CD1c-positive myeloid dendritic cell (primary cell): ENCODE measurements at regions not wholly inside any gene's neighbourhood (a gene's known extent, or its start where the extent isn't known, plus 50 kb on each side); places are given as distances from the start of the nearest gene placed in this dataset.

Experiments used
- DNase-seq: peaks from one replicate; pipeline ENCODE4 v3.0.0-alpha.2; 2016; ENCODE audit errors: extremely low spot score

DNA sequence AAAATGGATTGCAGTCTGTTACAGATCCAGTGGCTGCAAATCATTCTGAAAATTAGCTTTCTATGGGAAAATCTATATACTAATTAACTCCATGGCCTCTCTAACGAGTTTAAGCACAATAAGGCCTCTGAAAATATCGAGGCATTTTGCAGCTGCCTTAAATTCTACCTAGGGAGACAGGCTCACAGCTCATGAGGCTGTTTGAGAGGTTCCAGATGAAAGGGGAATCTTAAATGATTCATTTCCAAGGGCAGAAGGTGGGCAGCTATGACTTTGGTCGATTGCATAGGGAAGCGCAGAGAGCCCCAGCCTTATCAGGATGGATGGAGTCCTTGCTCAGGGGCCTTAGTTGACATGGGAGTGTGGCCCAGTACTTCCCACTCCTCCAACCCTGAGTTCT is 216.8 kb upstream of the POU3F1 start:
- no peak for DNase-seq

DNA sequence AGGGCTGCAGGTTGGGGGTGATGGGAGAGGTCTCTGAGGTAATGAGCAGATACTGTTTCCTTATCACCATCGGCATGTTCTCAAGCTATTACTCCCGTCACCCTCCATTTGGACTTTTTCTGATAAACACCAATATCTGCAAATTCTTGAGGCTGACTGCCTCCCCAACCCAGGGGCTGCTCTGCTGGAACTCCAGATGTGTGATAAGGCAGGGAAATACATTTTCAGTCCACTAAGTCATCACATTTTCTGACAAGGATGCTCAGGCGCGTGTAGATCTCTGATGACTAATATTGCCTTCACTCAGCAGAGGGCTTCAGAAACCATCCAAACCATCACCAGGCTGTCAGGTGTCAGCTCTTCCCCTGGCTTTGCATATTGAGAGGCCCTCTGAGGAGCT is 215.0 kb upstream of the POU3F1 start:
- DNase-seq: no peak

DNA sequence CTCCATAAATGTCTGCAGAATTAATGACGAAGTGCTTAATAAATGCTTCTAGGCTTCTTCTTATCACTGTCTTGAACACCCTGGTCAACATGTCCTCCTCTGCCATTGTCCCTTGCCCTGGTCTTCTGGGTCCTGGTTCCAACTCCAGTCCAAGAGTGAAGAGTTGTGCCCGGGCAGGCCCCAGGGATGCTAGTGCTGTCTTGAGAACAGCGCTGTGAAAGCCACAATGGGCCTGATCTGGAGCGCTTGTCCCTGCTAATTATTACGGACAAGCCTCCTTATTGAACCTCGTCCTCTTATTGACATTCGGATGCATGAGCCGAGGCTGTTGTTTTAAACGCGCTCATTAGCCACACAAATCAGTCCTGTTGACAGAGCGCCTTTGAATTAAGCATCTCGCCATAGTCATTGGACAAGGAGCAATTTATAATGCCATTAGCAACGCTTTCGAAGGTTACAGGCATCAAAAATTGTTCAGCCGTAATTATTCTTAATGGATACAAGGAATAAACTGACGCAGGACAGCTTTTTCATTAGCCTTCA is 211.6 kb upstream of the POU3F1 start:
- DNase-seq: no peak

DNA sequence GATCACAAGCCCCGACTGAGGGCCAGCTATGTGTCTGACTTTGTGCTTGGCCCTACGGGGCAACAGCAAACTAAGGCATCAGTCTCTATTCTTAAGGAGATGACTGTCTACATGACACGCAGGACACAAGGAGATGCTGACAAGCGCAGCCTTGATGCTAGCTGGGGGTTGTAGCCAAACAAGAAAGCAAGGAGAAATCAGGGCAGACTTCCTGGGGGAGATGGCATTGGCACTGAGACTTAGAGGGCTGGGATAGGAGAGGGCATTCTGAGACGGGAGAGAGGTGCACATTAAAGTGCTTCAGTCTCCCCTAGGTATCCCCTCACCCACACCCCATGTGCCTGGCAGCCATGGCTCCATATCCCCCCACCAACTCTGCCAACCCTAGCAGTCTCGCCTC is 210.8 kb upstream of the POU3F1 start:
- no peak for DNase-seq

DNA sequence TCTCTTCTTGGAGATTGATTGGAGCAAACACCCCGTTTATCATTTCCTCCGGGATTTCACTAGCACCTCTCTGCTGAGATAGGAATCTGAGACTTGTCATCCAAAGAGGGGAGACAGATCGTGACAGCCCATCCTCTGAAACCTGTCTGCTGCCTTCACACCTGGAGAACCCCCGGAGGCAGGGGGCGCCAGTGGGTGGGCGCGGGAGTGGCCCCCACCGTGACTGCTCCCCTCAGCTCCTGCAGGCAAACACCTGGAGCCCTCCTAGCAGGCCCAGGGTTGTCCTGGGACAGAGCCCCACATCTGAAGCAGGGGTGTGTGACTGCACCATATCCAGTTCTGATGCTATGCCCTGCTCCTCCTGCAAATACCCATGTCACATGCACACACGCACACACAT is 209.5 kb upstream of the POU3F1 start:
- no peak for DNase-seq

DNA sequence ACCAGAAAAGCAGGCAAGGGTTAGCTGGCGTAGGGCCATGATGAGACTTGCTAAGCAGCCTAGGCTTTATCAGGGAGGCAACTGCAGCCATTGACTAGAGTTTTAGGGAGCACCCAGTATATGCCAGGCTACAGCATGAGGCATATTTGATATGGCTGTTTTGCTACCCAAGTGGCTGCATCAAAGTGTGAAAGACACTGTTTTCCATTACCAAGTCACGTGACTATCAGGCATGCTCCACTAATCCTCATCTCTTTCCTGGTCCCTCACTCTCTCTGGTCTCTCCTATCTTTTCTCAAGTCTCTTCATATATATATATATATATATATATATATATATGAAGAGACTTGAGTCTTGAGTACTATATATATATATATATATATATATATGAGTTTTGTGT is 206.7 kb upstream of the POU3F1 start:
- no peak for DNase-seq

DNA sequence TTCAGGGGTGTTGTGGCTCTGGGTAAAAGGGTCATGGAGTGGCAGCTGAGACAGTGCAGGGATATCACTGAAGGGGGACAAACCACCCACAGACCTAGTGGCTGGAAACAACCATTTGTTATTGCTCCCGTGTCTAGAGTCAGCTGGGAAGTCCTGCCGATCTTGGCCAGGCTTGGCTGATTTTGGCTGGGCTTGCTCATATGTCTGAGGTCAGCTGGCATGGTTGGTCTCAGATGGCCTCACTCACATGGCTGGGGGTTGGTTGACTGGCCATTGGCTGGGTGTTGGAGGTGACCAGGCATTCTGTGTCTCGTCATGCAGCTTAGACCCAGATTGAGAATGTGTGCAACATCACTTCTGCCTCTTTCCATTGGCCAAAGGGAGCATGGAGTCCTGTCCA is 203.8 kb upstream of the POU3F1 start:
- DNase-seq: no peak

DNA sequence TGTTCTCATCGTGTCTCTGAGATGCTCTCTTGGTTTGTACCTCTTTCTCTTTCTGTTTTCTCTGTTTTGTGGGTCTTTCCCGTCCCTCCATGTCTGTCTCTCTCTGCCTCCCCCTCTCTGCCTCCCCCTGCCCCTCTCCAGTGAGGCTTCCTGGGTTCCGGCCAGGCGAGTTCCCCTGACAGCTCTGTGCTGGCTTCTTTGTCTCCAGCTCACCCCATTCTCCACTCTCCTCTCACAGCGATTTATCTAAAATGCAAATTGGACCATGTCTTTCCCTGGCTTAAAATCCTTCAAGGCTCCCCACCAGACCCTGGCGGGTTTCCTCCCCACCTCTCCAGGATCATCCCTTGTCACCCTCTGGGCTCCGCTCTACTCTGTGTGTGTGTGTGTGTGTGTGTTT is 202.4 kb upstream of the POU3F1 start:
- DNase-seq: no peak

DNA sequence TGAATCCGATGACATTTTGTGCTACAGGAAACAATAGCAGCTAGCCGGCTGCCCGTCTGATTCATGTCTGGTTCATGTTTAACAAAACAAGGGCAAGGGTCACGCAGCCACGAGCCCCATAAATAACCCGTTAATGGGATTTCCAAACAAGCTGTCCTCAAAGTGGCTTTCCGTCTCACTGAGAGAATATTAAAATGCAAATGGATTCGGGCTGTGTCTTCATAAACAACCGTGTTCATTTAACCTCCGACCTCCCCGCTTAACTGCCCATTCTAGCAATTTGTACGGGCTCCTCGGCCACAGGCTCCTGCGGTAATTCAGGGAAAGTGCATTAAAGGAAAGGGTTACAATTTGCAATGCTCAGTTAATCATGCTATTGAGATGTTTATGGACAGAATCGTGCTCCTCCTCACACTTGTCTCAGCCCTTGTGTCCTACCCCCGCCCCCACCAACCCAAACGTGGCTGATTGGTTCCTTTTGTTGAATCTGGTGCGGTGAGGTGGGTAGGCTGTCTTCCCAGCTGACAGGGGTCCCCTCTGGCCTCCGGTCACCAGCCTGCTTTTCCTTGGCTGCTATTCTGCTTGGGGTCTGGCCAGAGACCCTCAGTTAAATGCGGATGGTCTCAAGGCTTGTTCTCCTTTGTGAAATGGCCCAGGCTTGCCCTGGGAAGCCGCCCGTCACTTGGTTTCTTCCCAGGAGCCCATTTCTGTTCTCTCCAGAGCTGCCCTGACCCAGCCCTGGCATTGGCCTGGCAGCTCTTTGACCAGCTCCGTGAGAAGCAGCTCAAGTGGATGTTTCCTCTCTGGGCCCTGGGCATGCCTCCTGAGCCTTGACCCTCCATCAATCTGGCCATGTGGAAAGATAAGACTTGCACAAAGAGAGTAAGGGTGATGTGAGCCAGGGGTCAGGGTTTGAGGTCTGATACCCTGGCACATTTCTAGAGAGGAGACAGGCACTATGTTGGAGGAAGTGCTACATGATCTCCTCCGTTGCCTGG is 200.7 kb upstream of the POU3F1 start:
- no peak for DNase-seq

DNA sequence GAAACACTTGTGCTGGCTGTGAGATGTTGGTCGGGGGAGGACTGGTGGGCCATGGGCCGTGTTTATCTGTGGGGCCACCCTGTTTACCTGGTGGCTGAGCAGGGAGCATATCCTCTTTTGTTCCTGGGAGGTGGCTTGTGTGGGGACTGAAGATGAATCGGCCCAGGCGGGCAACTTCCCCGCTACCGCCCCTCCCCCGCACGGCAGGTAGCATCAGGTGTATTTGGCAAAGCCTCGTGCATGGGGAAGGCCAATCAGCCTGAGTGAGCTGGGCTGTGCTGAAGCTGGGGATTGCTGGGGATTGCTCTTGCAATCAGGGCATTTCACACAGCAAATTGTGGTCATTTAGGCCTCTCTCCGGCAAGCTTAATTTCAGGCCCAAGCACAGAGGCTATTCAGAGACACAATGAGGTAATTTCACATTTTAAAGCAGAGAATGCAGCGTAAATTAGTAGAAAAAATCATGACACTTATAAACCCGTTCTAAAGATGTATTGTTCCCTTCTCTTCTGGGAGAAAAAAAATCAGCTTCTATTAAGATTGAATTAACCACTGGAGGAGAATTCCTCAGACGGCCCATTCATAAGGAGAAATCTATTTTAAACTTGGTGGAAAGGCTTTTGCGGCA is 197.7 kb upstream of the POU3F1 start:
- DNase-seq: no peak

DNA sequence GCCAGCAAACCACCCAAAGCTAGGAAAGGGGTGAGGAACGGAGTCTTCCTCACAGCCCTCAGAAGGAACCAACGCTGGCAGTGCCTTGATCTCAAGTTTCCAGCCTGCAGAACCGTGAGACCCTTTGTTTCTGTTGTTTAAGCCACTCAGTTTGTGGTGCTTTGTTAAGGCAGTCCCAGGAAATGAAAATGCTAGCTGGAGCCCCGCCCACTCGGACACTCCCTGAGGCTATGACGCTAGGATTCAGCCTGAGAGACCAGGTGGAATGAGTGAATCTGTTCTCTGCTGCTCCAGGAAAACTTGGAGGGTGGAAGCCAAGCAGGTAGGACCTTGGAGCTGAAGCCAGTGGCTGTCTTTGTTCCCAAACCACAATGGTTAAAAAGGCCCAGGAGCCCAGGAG is 196.5 kb upstream of the POU3F1 start:
- DNase-seq: no peak

DNA sequence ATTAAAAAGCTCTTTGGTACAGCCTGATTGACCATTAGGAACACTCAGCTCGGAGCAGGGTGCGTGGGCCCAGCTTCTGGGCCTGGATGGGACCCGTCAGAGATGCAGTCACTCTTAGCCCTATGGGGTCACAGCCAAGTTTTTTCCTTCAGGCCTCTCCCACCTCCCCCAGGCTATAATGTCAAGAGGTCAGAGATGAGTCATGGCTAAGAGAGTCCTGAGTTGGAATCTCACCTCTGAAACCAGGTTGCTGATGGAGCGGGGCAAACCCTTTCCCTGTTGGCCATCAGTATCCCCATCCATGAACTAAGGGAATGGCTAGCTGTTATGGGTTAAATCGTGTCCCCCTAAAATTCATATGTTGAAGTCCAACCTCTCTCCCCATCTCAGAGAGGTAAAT is 195.9 kb upstream of the POU3F1 start:
- DNase-seq: no peak

DNA sequence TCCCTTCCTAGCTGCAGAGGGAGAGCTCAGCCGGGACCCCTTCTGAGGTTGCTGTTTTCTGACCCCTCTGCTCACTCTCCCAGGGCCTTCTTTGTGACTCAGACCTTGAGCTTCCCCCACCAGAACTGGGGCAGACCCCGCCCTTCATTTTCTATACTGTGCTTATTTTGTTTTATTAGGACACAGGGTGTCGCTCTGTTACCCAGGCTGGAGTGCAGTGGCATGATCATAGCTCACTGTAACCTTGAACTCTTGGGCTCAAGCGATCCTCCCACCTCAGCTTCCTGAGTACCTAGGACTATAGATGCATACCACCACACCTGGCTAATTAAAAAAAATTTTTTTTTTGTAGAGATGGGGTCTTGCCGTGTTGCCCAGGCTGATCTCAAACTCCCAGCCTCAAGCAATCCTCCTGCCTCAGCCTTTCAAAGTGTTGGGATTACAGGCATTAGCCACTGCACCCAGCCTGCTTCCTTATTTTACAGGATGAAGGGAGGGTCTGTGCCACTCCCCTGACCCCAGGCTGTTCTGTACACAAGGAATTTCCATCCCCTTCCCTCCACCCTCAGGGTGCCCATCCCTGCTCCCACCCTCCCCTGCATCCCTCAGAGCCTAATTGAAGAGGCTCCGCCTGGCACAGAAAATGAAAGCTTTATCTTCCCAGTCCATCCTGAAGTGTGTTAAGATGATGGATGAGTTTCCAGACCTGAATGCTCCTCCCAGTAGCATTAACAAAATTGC is 195.2 kb upstream of the POU3F1 start:
- DNase-seq: no peak

DNA sequence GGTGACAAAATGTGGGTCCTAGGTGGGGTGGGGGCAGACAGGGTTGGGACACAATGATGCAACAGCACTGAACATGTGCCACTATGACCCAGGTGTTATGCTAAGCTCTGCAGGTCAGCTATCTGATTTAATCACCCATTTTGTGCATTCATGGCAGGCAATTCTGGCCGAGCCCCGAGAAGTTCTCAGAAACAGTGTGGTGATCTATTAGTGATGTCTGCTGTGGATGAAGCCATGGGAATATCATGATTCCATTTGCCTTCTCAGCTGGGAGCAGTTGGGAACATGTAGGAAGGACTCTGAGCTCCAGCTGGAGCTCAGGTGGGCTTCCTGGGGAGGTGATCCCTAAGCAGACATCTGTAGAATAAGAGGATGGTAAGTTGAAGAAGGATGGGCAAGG is 194.0 kb upstream of the POU3F1 start:
- DNase-seq: no peak

DNA sequence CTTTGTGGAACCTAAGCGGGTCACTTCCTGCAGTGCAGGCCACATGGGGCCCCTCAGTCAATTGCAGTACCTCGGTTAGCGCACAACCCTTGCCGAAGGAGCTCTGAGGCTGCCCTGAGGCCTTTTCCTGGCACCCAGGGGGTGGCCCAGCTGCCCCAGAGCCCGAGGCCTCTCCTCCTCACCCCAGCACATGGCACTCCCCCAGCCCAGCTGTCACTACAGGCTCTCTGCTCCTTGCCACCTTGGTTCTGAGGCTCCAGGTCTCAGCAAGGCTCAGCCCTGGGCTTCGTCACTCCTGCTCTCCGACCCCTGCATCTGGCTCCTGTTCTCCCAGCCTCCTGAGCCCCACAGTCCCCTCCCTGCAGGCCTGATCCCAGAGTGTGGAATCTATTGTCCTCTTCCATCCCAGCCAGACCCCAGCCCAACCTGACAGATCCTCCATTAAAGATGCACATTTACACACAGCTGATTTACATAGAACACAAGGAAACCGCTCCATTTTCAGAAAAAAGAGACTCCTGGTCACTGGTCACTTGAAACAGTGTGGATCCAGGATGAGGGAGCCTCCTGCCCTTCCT is 192.8 kb upstream of the POU3F1 start:
- DNase-seq: no peak

DNA sequence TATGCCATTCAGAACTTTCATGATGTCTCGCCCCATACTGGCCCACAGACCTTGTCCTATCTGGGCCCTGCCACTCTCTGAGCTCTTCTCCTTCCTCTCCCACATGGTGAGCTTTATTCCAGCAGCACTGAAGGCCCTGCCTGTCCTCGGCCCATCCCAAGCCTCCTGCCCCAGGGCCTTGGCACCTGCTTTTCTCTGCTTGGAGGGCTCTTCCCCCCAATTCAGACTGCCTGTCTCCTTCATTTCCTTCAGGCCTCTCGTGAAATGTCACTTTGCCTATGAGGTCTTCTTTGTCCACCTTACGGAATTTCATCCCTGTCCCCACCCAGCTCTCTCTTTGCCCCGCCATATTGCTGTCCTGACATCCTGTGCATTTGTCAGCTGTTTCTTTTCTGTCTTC is 191.7 kb upstream of the POU3F1 start:
- DNase-seq: no peak

DNA sequence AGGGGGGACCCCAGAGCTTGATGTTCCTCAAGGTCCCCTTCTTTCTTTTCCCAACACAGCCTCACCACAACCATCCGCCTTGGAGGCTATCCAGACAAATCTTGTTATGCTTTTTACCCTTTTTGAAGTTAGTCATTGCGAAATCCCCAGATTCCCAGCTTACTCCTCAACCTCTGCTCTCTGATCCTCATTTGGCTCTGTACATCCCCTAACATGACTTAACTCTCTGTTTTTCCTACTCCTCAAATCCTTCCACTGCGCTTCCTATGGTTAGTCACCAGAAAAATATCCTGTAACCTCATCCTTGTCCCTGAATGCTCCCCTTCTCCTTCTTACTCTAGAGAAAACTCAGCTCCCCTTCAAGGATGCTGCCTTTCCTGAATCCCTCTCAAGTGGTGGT is 189.1 kb upstream of the POU3F1 start:
- DNase-seq: no peak

DNA sequence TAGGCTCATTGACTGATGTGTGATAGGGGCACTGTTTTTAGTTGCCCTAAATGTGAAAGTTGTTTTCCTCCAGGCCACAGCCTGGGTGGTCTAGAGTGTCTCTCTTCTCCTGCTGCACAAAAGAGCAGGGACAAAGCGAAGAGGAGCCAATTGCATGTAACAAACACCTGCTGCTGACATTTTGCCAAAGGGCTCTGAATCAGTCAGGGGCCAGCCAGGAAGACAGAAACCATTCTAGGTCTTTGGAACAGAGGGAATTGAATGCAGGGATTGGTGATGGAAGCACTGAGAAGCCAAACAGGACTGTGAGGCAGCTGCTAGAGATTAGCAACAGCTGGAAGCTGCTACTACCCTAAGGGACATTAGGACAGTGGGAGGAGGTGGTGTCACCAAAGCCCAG is 185.3 kb upstream of the POU3F1 start:
- no peak for DNase-seq

DNA sequence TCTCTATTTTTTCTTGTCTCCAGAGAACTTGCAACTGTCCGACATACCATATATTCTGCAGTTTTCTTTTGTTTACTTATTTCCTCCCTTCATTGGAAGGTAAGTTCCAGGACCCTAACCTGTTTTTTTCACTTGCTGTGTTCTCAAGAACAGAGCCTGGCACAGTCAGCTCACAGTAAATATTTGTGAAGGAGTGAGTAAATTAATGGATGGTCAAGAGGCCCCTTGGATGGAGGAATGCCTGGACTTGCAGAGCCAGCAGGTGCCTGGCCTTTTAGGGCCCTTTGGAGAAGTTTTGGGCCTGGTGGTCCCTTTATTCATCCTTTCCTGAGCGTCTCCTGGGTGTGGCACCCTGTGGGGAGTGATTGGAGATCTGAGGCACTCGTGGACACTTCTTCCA is 182.1 kb upstream of the POU3F1 start:
- no peak for DNase-seq

DNA sequence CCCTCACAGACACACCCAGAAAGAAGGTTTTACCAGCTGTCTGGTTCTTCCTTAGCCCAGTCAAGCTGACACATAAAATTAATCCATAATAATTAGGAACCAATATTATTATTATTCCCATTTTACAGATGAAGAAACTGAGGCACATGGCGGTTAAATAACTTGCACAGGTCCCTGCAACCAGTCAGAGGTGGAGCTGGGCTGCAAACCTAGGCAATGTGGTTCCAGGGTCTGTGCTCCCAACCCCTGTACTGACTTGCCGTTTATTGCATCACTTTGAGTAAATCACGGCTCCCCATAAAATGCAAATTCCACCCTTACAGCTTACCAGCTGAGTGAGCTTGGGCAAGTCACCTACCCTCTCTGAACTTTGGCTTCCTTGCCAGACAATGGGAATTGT is 179.2 kb upstream of the POU3F1 start:
- no peak for DNase-seq

DNA sequence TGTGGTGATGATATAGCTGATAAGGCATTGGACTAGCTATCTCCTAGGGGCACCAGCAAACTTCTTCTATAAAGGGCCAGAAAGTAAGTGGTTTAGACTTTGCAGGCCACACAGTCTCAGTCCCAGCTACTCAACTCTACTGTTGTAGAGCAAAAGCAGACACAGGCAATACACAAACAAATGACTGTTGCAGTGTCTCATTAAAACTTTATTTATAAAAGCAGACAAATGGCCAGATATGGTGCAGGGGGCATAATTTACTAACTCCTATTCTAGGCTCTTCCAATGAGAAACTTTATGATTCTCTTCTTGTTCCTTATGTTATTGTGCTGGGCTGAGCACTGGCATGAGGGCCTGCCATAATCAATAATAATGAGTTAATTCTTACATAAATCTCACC is 176.8 kb upstream of the POU3F1 start:
- DNase-seq: no peak

DNA sequence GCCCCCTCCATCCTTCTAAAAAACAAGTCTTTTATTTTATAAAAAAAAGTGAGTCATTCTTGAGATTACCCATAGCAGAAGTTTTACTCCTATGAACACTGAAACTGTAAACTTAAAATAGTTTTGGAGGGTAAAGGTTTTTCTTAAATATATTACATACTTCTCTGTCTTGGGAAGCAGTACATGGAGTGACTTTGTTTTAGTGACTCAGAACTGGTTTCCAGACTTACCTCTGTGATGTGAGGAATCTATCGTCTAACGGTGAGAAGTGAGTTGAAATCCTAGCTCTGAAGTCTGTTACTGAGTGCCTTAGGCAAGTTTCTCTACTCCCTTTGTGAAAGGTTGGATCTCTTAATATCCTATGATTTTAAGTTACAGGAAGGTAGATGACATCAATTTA is 176.3 kb upstream of the POU3F1 start:
- no peak for DNase-seq
